GM21723 (cell line): ENCODE measurements at regions not wholly inside any gene's neighbourhood (a gene's known extent, or its start where the extent isn't known, plus 50 kb on each side); places are given as distances from the start of the nearest gene placed in this dataset.
"Not testable (repeated sequence)": the region's sequence is repeated elsewhere in the genome, so short reads cannot be mapped to it uniquely, and the experiment has no call there.

ENCODE experiments used
- ATAC-seq: cut with Tn5 transposase; IDR thresholded peaks from one replicate; pipeline ENCODE4 v1.9.1; 2021; ENCODE audit warnings: mild to moderate bottlenecking, moderate library complexity; ENCODE audit not compliant: unreplicated experiment

GRCh38 chr3:193040836-193041672 is 123.4 kb upstream of the MB21D2 start:
- ATAC-seq = peak; percentile 84

GRCh38 chr3:193046371-193046770 is 128.7 kb upstream of the MB21D2 start:
- no peak for ATAC-seq

GRCh38 chr3:193047461-193047860 is 129.8 kb upstream of the MB21D2 start:
- ATAC-seq = not testable (repeated sequence)

DNA sequence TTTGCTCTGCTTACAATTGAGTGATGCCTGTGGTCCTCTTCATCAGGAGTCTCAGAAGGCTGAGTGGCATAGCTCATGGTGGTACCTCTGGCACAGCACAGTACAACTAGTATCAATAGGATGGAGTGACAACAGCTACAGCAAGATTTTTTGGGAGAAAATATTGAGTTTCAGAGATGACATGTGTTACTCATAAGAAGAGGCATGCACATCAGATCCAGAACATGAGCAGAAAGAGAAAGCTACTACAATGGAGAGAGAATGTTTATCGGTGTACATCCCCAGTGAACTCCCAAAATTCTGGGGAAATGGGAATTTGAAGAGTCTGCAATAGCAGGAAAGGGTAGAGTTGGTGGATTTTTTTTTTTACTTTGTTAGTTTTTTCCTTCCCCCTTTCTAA is 130.5 kb upstream of the MB21D2 start:
- no peak for ATAC-seq

DNA sequence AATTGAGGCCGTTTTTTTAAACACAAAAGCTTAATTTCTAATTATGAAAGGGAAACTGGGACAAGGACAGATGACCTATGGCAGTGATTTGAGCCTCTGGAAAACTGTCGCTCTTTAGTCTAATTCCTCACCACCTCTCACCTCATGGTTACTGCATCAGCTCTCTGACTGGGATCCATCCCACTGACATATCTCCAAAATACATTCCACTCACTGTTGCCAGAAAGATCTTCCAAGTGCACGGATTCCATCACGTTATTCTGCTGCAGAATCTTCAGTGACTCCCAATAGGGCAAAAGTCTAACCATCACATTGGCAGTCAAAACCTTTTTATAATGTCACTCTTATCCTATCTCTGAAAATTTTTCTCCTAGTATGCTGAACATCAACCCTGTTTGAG is 132.3 kb upstream of the MB21D2 start:
- ATAC-seq = no peak

DNA sequence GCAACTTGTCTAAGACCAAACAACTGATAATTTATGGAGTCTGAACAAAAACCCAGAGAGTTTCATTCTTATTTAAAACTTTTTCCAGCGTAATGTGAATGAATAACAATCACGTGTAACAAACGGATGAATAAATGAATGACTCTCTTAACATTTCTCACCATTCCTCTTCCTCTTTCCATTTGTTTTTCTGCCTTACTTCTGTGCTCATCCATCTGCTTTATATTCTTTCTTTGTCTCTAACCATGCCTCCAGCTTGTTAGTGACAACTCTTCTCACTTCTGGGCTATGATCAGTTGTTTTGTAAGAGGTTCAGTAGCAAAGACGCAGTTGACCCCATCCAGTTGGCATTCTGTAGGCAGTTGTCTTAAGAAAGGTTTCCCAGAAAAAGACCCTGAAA is 133.7 kb upstream of the MB21D2 start:
- ATAC-seq = no peak

DNA sequence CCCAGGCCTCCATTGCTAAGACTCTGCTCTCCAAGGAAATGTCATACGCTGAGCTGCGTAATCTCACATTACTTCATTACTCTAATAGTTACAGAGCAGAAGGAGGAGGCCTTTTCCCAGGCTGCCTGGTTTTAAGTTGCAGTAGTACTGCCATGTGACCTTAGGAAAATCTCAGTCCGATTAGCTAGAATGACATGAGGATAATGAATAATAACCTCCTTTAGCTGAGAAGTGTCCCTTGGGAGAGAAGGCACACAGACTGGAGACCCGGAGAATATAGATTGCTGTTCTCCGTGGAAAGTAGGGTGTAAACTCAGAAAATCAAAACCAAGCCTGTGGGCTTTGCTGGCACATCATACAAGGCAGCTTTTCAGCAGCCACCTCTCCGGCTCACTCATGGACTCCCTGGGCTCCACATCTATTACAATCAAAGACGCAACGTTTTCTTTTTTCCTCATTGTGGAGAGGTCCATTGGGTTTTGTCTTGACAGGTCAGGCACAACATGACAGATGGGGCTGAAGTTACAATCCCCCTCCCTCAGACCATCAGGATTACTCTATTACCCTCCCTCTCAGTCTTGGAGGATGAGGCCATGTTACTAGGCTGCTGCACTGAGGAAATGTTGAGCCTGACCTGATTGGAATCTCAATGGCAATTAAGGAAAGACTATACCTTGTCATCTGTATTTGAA is 134.8 kb upstream of the MB21D2 start:
- ATAC-seq = no peak

- ATAC-seq = no peak
Measured at GRCh38 chr3:193053046-193053435, 135.4 kb upstream of the MB21D2 start.

DNA sequence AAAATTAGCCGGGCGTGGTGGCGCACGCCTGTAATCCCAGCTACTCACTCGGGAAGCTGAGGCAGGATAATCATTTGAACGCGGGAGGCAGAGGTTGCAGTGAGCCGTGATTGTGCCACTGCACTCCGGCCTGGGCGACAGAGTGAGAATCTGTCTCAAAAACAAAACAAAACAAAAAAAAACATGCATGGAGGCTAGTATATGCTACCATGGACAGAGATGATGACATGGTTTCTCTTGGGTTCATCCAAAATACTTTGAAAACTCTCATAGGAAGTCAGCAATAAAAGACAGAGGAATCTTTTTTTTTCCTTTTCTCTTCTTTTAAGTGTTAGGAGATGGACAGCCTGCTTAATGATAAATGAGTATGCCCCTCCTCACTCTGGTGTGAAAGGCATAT is 137.7 kb upstream of the MB21D2 start:
- no peak for ATAC-seq

GRCh38 chr3:193057616-193058015 is 140.0 kb upstream of the MB21D2 start:
- no peak for ATAC-seq

DNA sequence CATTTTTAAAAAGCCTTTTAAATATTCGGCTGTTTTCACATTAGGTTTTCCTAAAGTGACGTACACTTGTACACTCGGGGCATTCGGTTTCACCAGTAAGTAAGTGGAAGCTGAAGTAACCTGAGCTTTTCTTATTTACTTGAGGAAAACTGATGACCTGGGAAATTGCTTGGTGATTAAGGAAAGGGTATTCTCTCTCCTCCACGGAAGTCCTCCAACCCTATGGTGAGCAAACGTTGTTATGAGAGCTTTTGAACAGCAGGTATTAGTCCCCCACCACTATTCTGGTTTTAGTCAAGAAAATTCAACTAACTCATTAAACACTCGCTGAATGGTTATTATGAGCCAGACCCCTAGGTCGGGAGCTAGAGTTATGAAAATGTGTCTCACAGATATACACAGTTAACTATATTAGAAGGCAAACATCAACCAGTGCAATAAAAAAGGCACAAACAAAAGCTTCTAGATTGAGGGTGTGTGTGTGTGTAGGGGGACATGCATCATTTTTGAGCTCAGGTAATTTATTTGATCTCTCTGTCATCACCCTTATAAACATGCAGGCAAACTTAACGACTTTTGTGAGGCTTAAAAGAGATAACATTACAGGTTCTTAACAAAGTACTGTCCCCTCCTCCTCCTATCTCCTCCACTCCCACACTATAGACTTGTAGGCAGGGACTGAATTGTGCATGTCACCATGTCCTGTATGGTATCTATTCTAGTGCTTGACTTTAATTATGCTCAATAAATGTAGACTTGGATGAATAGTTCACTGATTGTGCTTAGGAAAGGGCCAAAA is 143.3 kb upstream of the MB21D2 start:
- ATAC-seq = no peak

GRCh38 chr3:193068365-193068764 is 150.7 kb upstream of the MB21D2 start:
- ATAC-seq = no peak

DNA sequence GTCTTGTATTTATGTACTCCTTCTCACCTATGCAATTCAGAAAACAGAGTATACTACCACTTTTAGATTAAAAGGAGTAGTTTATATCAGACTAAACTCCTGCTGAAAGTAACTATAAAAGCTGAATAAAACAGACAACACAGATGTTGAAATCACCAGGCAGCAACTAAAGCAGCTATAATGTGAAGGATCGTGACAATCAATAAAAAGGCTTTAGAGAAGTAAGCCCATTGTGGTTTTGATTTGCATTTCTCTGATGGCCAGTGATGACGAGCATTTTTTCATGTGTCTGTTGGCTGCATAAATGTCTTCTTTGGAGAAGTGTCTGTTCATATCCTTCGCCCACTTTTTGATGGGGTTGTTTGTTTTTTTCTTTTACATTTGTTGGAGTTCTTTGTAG is 152.1 kb upstream of the MB21D2 start:
- not testable (repeated sequence) for ATAC-seq

- no peak for ATAC-seq
Measured at GRCh38 chr3:193078996-193079753, 161.5 kb upstream of the MB21D2 start.

DNA sequence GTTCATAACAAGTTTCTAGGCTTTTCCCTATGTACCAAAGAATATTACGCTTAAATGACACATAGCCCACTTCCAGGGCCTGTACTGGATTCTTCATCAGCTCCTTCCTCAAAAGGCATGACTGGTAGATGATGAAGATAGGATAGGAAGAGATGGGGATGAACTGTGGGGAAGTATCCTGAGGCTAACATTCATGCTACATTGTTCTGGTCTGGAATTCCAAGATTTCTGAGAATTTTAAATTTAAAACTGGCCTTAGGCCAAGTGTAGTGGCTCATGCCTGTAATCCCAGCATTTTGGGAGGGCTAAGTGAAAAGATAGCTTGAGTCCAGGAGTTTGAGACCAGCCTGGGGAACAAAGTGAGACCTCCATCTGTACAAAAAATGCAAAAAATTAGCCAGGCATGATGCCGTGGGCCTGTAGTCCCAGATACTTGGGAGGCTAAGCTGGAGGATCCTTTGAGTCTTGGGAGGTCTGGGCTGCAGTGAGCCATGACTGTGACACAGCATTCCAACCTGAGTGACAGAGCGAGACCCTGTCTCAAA is 160.1 kb upstream of the PLAAT1 start:
- ATAC-seq = no peak

- ATAC-seq = no peak
Measured at GRCh38 chr3:193085655-193086054, 155.4 kb upstream of the PLAAT1 start.

- no peak for ATAC-seq
Measured at GRCh38 chr3:193086681-193087080, 154.3 kb upstream of the PLAAT1 start.

- no peak for ATAC-seq
Measured at GRCh38 chr3:193087336-193087735, 153.7 kb upstream of the PLAAT1 start.

DNA sequence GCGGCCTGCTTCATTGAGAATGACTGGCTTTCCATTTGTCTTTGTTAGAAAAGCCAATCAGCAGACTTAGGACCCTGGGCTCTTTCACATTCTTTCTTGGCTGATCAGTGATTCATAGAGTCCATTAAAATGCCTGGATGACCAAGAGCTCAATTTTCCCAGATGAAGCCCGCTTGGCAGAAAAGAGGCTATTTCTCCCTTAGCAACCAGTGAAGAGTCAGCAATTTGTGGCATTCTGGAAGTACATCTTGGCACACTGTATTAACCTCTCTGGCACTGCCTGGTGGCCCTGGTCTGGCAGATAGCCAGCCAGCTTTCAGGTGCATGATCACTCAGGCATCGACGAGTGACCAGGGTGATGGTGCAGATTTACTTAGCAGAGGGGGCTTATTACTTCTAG is 145.7 kb upstream of the PLAAT1 start:
- ATAC-seq = no peak

DNA sequence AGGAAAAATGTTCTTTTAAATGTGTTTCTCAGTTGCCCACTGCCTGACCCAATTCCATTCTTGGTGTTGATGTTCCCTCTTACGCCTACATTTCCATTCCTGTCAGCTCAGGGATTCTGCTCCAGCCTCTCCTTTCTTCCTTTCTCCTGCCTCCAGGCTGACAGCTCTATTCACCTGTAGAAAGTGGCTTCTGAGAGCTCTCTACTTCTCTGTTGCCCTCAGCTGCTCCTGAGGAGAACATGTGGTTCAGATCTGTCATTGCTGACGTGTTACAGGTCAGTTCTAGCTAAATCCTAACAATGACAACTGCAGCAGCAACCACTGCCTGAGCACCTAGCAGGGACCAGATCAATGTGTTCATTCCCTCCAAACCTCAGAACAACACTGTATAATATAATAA is 144.9 kb upstream of the PLAAT1 start:
- ATAC-seq = no peak
